ENCODE measurements at regions not wholly inside any gene's neighbourhood (a gene's known extent, or its start where the extent isn't known, plus 50 kb on each side); places are given as distances from the start of the nearest gene placed in this dataset.

DNA sequence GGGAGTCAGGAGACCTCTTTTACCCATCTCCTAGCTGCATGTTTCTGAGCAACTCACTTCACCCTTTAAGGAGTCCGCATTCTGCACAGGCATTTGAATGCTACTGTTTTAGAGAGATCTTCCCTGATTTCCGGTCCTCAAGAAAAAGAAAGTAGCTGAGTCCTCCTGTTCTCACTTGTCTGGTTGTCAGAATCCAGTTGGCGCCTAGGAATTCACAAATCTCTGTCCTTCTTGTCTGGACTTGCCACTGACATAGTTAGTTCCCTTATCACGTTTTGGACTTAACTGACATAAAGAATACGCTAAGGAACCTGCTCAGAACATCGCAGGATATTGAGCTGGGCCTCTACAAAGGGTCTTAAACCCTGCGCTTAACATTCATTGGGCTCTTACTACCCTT, 61.3 kb upstream of the OR5P2 start:
- TF ChIP-seq, protein P1, sequence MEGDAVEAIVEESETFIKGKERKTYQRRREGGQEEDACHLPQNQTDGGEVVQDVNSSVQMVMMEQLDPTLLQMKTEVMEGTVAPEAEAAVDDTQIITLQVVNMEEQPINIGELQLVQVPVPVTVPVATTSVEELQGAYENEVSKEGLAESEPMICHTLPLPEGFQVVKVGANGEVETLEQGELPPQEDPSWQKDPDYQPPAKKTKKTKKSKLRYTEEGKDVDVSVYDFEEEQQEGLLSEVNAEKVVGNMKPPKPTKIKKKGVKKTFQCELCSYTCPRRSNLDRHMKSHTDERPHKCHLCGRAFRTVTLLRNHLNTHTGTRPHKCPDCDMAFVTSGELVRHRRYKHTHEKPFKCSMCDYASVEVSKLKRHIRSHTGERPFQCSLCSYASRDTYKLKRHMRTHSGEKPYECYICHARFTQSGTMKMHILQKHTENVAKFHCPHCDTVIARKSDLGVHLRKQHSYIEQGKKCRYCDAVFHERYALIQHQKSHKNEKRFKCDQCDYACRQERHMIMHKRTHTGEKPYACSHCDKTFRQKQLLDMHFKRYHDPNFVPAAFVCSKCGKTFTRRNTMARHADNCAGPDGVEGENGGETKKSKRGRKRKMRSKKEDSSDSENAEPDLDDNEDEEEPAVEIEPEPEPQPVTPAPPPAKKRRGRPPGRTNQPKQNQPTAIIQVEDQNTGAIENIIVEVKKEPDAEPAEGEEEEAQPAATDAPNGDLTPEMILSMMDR (IDR thresholded peaks at IDR 0.05; ENCODE audit: low read depth, low read length): no peak
- no peak for TF ChIP-seq POLR2A (IDR thresholded peaks at IDR 0.05; ENCODE audit: extremely low read depth, insufficient read length)
- TF ChIP-seq, protein P2, sequence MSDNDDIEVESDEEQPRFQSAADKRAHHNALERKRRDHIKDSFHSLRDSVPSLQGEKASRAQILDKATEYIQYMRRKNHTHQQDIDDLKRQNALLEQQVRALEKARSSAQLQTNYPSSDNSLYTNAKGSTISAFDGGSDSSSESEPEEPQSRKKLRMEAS (IDR thresholded peaks at IDR 0.05; ENCODE audit: low read depth, low read length): no peak
- TF ChIP-seq MYC (IDR thresholded peaks at IDR 0.05; ENCODE audit: low read depth, low read length): no peak
